ENCODE measurements at regions not wholly inside any gene's neighbourhood (a gene's known extent, or its start where the extent isn't known, plus 50 kb on each side); places are given as distances from the start of the nearest gene placed in this dataset.

GRCh38 chr14:62626416-62626815 lies 418.8 kb downstream of the KCNH5 start:
- H3K9me3 Mint-ChIP-seq, result peaks cover 6 to 7% of the 10 kb centered on the region in 2 experiments; a peak in 3 of 5 replicates
- Histone ChIP-seq H3K4me1 (ENCODE audit: insufficient read depth, low read length) (no peaks in the 10 kb centered on the region), H3K23ac (ENCODE audit: insufficient read length, low read depth, low read length) (no peak overlapping the region), H2BK12ac (ENCODE audit: insufficient read length, low read depth, low read length) (no peak overlapping the region), H3K4ac (ENCODE audit: low read depth, low read length) (no peak overlapping the region), H4K91ac (ENCODE audit: insufficient read length, low read depth, low read length) (no peak overlapping the region), H3T11ph (ENCODE audit: low read length) (no peak overlapping the region), H2BK20ac (ENCODE audit: low read depth, low read length, poor library complexity, severe bottlenecking) (no peak overlapping the region), H4K5ac (ENCODE audit: insufficient read length, low read depth, low read length) (no peak overlapping the region), H4K20me1 (ENCODE audit: control insufficient read depth, insufficient read depth, insufficient read length) (no peaks in the 10 kb centered on the region), H3K79me1 (ENCODE audit: insufficient read depth, low read depth, low read length, poor library complexity, severe bottlenecking) (no peaks in the 10 kb centered on the region), H3K27ac (ENCODE audit: insufficient read length, low read depth, low read length) (no peak overlapping the region), H3K18ac (ENCODE audit: insufficient read length, low read depth, low read length) (no peak overlapping the region), H3K9me3 (ENCODE audit: control insufficient read depth, low read depth, low read length) (no peaks in the 10 kb centered on the region), H3K23me2 (ENCODE audit: insufficient read length, low read depth, low read length, poor library complexity, severe bottlenecking) (no peaks in the 10 kb centered on the region), H2BK15ac (ENCODE audit: low read depth, low read length) (no peak overlapping the region), H2AFZ (ENCODE audit: low read length) (no peak overlapping the region), H3K79me2 (ENCODE audit: insufficient read depth, low read length) (no peaks in the 10 kb centered on the region), H4K8ac (replicated peaks; ENCODE audit: insufficient read length, low read depth, low read length) (no peak overlapping the region), H3K4me2 (ENCODE audit: insufficient read depth, insufficient read length, low read length) (no peak overlapping the region), H3K27me3 (ENCODE audit: insufficient read depth, low read length) (no peaks in the 10 kb centered on the region), H3K9ac (ENCODE audit: extremely low read depth, insufficient read length, low read length) (no peak overlapping the region), H3K14ac (ENCODE audit: insufficient read depth, low read length) (no peak overlapping the region), H2AK5ac (ENCODE audit: insufficient read length, low read length) (no peak overlapping the region), H3K56ac (ENCODE audit: insufficient read length, low read depth, low read length) (no peak overlapping the region), H2BK120ac (ENCODE audit: low read depth, low read length, poor library complexity, severe bottlenecking) (no peak overlapping the region), H2BK5ac (ENCODE audit: insufficient read length, low read length) (no peak overlapping the region)
- H3K36me3 Mint-ChIP-seq (ENCODE audit: insufficient read depth in 1 of 3, low read depth in 3 of 3), result peaks cover 0 to 2% (median 0%) of the 10 kb centered on the region in 3 experiments; a peak in 2 of 7 replicates
- no peaks in the 10 kb centered on the region for H3K4me1 Mint-ChIP-seq
- H3K4me3 Mint-ChIP-seq, result no peak overlapping the region
- no peak overlapping the region for H3K27ac Mint-ChIP-seq
- TF ChIP-seq CTCF (conservative IDR thresholded peaks at IDR 0.05), result no peak
- WGBS (ENCODE audit: extremely low coverage, insufficient read length, low lambda C conversion rate), result no CpG with 5 or more reads among the region's 5 CpGs
- no peak for DNase-seq
- H3K27me3 Mint-ChIP-seq (ENCODE audit: low read depth), result no peaks in the 10 kb centered on the region

All from H9 (cell line).